Endometrium (tissue), 2 donors: ENCODE measurements at regions not wholly inside any gene's neighbourhood (a gene's known extent, or its start where the extent isn't known, plus 50 kb on each side); places are given as distances from the start of the nearest gene placed in this dataset.

ENCODE experiments used
- FAIRE-seq: peaks from 2 replicates; lab custom pipeline; 2012; peaks lifted over from hg19 to GRCh38; lab: Jason Lieb, UNC
- donor health status: control.
- donor health status: control.

- no peak for FAIRE-seq
These were observed 990.6 kb upstream of the PHF14 start for GRCh38 chr7:9983048-9983447.

GRCh38 chr7:10015687-10016086, 958.0 kb upstream of the PHF14 start:
- FAIRE-seq, result peak; percentile 54

GRCh38 chr7:10022480-10022879, 951.2 kb upstream of the PHF14 start:
- FAIRE-seq, result no peak

GRCh38 chr7:10022957-10023356, 950.7 kb upstream of the PHF14 start:
- FAIRE-seq, result no peak

- no peak for FAIRE-seq
These were observed 938.7 kb upstream of the PHF14 start for GRCh38 chr7:10034843-10035556.

- no peak for FAIRE-seq
These were observed 937.0 kb upstream of the PHF14 start for GRCh38 chr7:10036693-10037092.

- FAIRE-seq, result no peak
These were observed 935.3 kb upstream of the PHF14 start for GRCh38 chr7:10038351-10038750.

GRCh38 chr7:10040674-10041073, 933.0 kb upstream of the PHF14 start:
- FAIRE-seq, result no peak

GRCh38 chr7:10070899-10071298, 902.8 kb upstream of the PHF14 start:
- no peak for FAIRE-seq

- no peak for FAIRE-seq
These were observed 897.8 kb upstream of the PHF14 start for GRCh38 chr7:10075866-10076265.

- FAIRE-seq, result no peak
These were observed 896.9 kb upstream of the PHF14 start for GRCh38 chr7:10076660-10077300.

- FAIRE-seq, result no peak
These were observed 894.1 kb upstream of the PHF14 start for GRCh38 chr7:10079572-10079971.

- FAIRE-seq, result no peak
These were observed 890.8 kb upstream of the PHF14 start for GRCh38 chr7:10082896-10083295.

- no peak for FAIRE-seq
These were observed 889.9 kb upstream of the PHF14 start for GRCh38 chr7:10083766-10084165.

- FAIRE-seq, result no peak
These were observed 888.4 kb upstream of the PHF14 start for GRCh38 chr7:10085231-10085630.

GRCh38 chr7:10100572-10100971, 873.1 kb upstream of the PHF14 start:
- no peak for FAIRE-seq

- FAIRE-seq, result no peak
These were observed 872.3 kb upstream of the PHF14 start for GRCh38 chr7:10101351-10101750.

GRCh38 chr7:10104292-10104691, 869.4 kb upstream of the PHF14 start:
- FAIRE-seq, result no peak

GRCh38 chr7:10106609-10107008, 867.1 kb upstream of the PHF14 start:
- no peak for FAIRE-seq

- FAIRE-seq, result no peak
These were observed 857.2 kb upstream of the PHF14 start for GRCh38 chr7:10116511-10116910.

GRCh38 chr7:10117815-10118214, 855.9 kb upstream of the PHF14 start:
- no peak for FAIRE-seq

GRCh38 chr7:10120936-10121335, 852.7 kb upstream of the PHF14 start:
- no peak for FAIRE-seq

- FAIRE-seq, result no peak
These were observed 852.0 kb upstream of the PHF14 start for GRCh38 chr7:10121631-10122030.

GRCh38 chr7:10122551-10123100, 851.0 kb upstream of the PHF14 start:
- FAIRE-seq, result no peak
